IMR-90 (cell line): ENCODE measurements at regions not wholly inside any gene's neighbourhood (a gene's known extent, or its start where the extent isn't known, plus 50 kb on each side); places are given as distances from the start of the nearest gene placed in this dataset.

ENCODE experiments used
- ATAC-seq: fragments of 200-7000 bp; cut with Tn5 transposase; 2 replicates; pipeline ENCODE4 v1.9.1; 2020; ENCODE audit warnings: low read depth, mild to moderate bottlenecking, moderate library complexity
- BruUV-seq: library from RNA; stranded (reverse); fragments of 400-500 nt; replicated peaks from 2 replicates; lab custom pipeline; 2021; lab: Mats Ljungman, UMichigan
- CTCF ChIA-PET: fragments of 300-600 bp; formaldehyde crosslinking; extraction: SDS; loops from one replicate; lab custom pipeline; 2021; ENCODE audit warnings: antibody characterized with exemption; lab: Yijun Ruan, JAX
- POLR2A ChIA-PET: fragments of 300-600 bp; sonication (Branson Sonifier 250); formaldehyde crosslinking; loops from one replicate; lab custom pipeline; 2022; ENCODE audit warnings: antibody characterized with exemption; ENCODE audit not compliant: unreplicated experiment; lab: Charles Lee
- DNase-seq: peaks from one replicate; pipeline ENCODE4 v3.0.0; 2013
- H2AFZ ChIP-seq: replicated peaks from 2 replicates; pipeline ENCODE3; 2013; ENCODE audit warnings: low read length, mild to moderate bottlenecking; ENCODE audit not compliant: poor library complexity
- H2AK5ac ChIP-seq: 2 replicates; pipeline ENCODE4 v1.6.1; 2013; ENCODE audit warnings: low read depth, low read length, inconsistent platforms
- H2AK9ac ChIP-seq: replicated peaks from 2 replicates; pipeline ENCODE3; 2013; ENCODE audit warnings: mild to moderate bottlenecking, low read depth, low read length, moderate library complexity; ENCODE audit not compliant: poor library complexity
- H2BK120ac ChIP-seq: 2 replicates; pipeline ENCODE4 v1.6.1; 2013; ENCODE audit warnings: low read depth, low read length, inconsistent platforms
- H2BK15ac ChIP-seq: 3 replicates; pipeline ENCODE4 v1.6.1; 2013; ENCODE audit warnings: low read depth, low read length, inconsistent platforms
- H2BK20ac ChIP-seq: 2 replicates; pipeline ENCODE4 v1.6.1; 2013; ENCODE audit warnings: low read depth, mild to moderate bottlenecking, inconsistent platforms, low read length, moderate library complexity
- H2BK5ac ChIP-seq: 2 replicates; pipeline ENCODE4 v1.6.1; 2013; ENCODE audit warnings: mild to moderate bottlenecking, low read depth, low read length, inconsistent platforms; ENCODE audit not compliant: poor library complexity, severe bottlenecking
- H3K14ac ChIP-seq: replicated peaks from 2 replicates; pipeline ENCODE4 v1.6.1; 2013; ENCODE audit warnings: low read depth, low read length, inconsistent platforms
- H3K18ac ChIP-seq: 2 replicates; pipeline ENCODE4 v1.6.1; 2013; ENCODE audit warnings: low read depth, low read length, control low read depth
- H3K23ac ChIP-seq: 2 replicates; pipeline ENCODE4 v1.6.1; 2013; ENCODE audit warnings: low read depth, low read length, inconsistent platforms
- H3K27ac ChIP-seq: 2 replicates; pipeline ENCODE4 v1.5.1; 2013; ENCODE audit warnings: mild to moderate bottlenecking, control low read depth, low read length; ENCODE audit not compliant: insufficient read depth
- H3K27me3 ChIP-seq: 2 replicates; pipeline ENCODE4 v1.6.1; 2013; ENCODE audit warnings: low read length; ENCODE audit not compliant: control insufficient read depth, insufficient read depth
- H3K36me3 ChIP-seq: 2 replicates; pipeline ENCODE4 v1.6.1; 2013; ENCODE audit warnings: low read length, mixed read lengths; ENCODE audit not compliant: control insufficient read depth, insufficient read depth
- H3K4ac ChIP-seq: 2 replicates; pipeline ENCODE4 v1.6.1; 2013; ENCODE audit warnings: low read depth, low read length, inconsistent platforms
- H3K4me1 ChIP-seq: 2 replicates; pipeline ENCODE4 v1.6.1; 2013; ENCODE audit warnings: low read length, mixed read lengths; ENCODE audit not compliant: control insufficient read depth, insufficient read depth
- H3K4me2 ChIP-seq: 2 replicates; pipeline ENCODE4 v1.6.1; 2013; ENCODE audit warnings: low read depth, mild to moderate bottlenecking, control low read depth, low read length, moderate library complexity
- H3K4me3 ChIP-seq: 2 replicates; pipeline ENCODE4 v1.5.1; 2013; ENCODE audit warnings: low read depth, mild to moderate bottlenecking, control low read depth, low read length, moderate library complexity; ENCODE audit not compliant: insufficient read depth
- H3K56ac ChIP-seq: 2 replicates; pipeline ENCODE4 v1.6.1; 2013; ENCODE audit warnings: low read length, inconsistent platforms; ENCODE audit not compliant: insufficient read depth; ENCODE audit errors: extremely low read depth
- H3K79me1 ChIP-seq, 2 experiments: 2 replicates each; pipeline ENCODE4 v1.6.1; 2013; ENCODE audit warnings: low read length in 2 of 2, inconsistent platforms in 1 of 2, low read depth in 1 of 2
- H3K9ac ChIP-seq: 2 replicates; pipeline ENCODE4 v1.6.1; 2013; ENCODE audit warnings: low read depth, low read length, control low read depth
- H3K9me1 ChIP-seq: 2 replicates; pipeline ENCODE4 v1.6.1; 2013; ENCODE audit warnings: low read length, inconsistent platforms; ENCODE audit not compliant: insufficient read depth
- H3K9me3 ChIP-seq: 2 replicates; pipeline ENCODE4 v1.6.1; 2013; ENCODE audit warnings: low read length; ENCODE audit not compliant: control insufficient read depth, insufficient read depth
- H4K20me1 ChIP-seq: 2 replicates; pipeline ENCODE4 v1.6.1; 2013; ENCODE audit warnings: low read length, inconsistent platforms; ENCODE audit not compliant: insufficient read depth
- H4K5ac ChIP-seq: 2 replicates; pipeline ENCODE4 v1.6.1; 2013; ENCODE audit warnings: mild to moderate bottlenecking, low read depth, low read length, control low read depth
- H4K8ac ChIP-seq, 2 experiments: 2 replicates each; pipeline ENCODE4 v1.6.1; 2013; ENCODE audit warnings: low read depth in 2 of 2, low read length in 2 of 2, control low read depth in 1 of 2, inconsistent platforms in 1 of 2
- H4K91ac ChIP-seq: 2 replicates; pipeline ENCODE4 v1.6.1; 2013; ENCODE audit warnings: low read depth, low read length, inconsistent platforms; ENCODE audit not compliant: insufficient read depth
- BHLHE40 ChIP-seq: fragments of 150-350 bp; IDR thresholded peaks from 2 replicates; pipeline ENCODE4 v1.6.1; 2016; ENCODE audit warnings: mild to moderate bottlenecking, low read depth, low read length
- CEBPB ChIP-seq: IDR thresholded peaks from 2 replicates; pipeline ENCODE4 v1.6.1; 2012; ENCODE audit warnings: low read depth, low read length, improper control_type of control experiment
- FOS ChIP-seq: fragments of 150-350 bp; IDR thresholded peaks from 2 replicates; pipeline ENCODE4 v1.6.1; 2016; ENCODE audit warnings: low read depth, low read length
- MAFK ChIP-seq: IDR thresholded peaks from 2 replicates; pipeline ENCODE4 v1.6.1; 2012; ENCODE audit warnings: low read depth, low read length, improper control_type of control experiment
- MAZ ChIP-seq: IDR thresholded peaks from 2 replicates; pipeline ENCODE4 v1.6.1; 2012; ENCODE audit warnings: low read depth, mild to moderate bottlenecking, low read length, improper control_type of control experiment, moderate library complexity, borderline replicate concordance
- MXI1 ChIP-seq: IDR thresholded peaks from 2 replicates; pipeline ENCODE4 v1.6.1; 2012; ENCODE audit warnings: low read depth, mild to moderate bottlenecking, low read length, moderate library complexity, borderline replicate concordance
- NFE2L2 ChIP-seq: fragments of 150-350 bp; IDR thresholded peaks from 2 replicates; pipeline ENCODE4 v1.6.1; 2016; ENCODE audit warnings: low read depth, mild to moderate bottlenecking, low read length
- POLR2A ChIP-seq: IDR thresholded peaks from 2 replicates; pipeline ENCODE4 v1.6.1; 2012; ENCODE audit warnings: mild to moderate bottlenecking, low read depth, low read length
- RAD21 ChIP-seq: IDR thresholded peaks from 2 replicates; pipeline ENCODE4 v1.6.1; 2012; ENCODE audit warnings: low read length, improper control_type of control experiment
- RCOR1 ChIP-seq: IDR thresholded peaks from 2 replicates; pipeline ENCODE4 v1.6.1; 2012; ENCODE audit warnings: mild to moderate bottlenecking, low read length, improper control_type of control experiment; ENCODE audit not compliant: insufficient replicate concordance
- RFX5 ChIP-seq: IDR thresholded peaks from 2 replicates; pipeline ENCODE4 v1.8.0; 2012; ENCODE audit warnings: low read depth, mild to moderate bottlenecking, low read length, moderate library complexity
- SMC3 ChIP-seq: fragments of 150-350 bp; IDR thresholded peaks from 2 replicates; pipeline ENCODE4 v1.6.1; 2016; ENCODE audit warnings: low read depth, mild to moderate bottlenecking, antibody characterized with exemption, low read length, moderate library complexity
- WGBS, 2 experiments: methylation state at CpG; one replicate each; pipeline versions ENCODE4 v1.1.5 to v1.1.7; 2013; ENCODE audit warnings: missing lambda C conversion rate in 2 of 2; ENCODE audit not compliant: insufficient read length in 1 of 2; ENCODE audit errors: extremely low coverage in 2 of 2; 5-methylcytosine and 5-hydroxymethylcytosine counted together
- dilution Hi-C: fragments of 300-500 bp; cut with HindIII; formaldehyde crosslinking; loops from one replicate; pipeline ENCODE4 v1.14.3; 2018; ENCODE audit warnings: low sequenced_read_pairs; ENCODE audit not compliant: unreplicated experiment
- in situ Hi-C: fragments of 300-500 bp; cut with MboI; formaldehyde crosslinking; loops from 3 replicates; pipeline ENCODE4 v1.14.3; 2019; ENCODE audit warnings: low sequenced_read_pairs, inconsistent platforms, mixed read lengths
- intact Hi-C: fragments of 100-400 bp; cut with micrococcal nuclease; formaldehyde crosslinking; loops from 2 replicates; pipeline ENCODE4 v1.10.0; 2022
- TF ChIP-seq, protein P1 (sequence below): fragments of 150-350 bp; IDR thresholded peaks from 2 replicates; pipeline ENCODE4 v1.6.1; 2016; ENCODE audit warnings: low read depth, mild to moderate bottlenecking, low read length, moderate library complexity, borderline replicate concordance
- TF ChIP-seq, protein P2 (sequence below): fragments of 150-350 bp; IDR thresholded peaks from 2 replicates; pipeline ENCODE4 v1.6.1; 2017; ENCODE audit warnings: mild to moderate bottlenecking, antibody characterized with exemption, low read length, low read depth
- TF ChIP-seq, protein P3 (sequence below): conservative IDR thresholded peaks from 2 replicates; pipeline ENCODE4 v1.5.1; 2012; ENCODE audit warnings: mild to moderate bottlenecking, low read depth, low read length, improper control_type of control experiment

DNA sequence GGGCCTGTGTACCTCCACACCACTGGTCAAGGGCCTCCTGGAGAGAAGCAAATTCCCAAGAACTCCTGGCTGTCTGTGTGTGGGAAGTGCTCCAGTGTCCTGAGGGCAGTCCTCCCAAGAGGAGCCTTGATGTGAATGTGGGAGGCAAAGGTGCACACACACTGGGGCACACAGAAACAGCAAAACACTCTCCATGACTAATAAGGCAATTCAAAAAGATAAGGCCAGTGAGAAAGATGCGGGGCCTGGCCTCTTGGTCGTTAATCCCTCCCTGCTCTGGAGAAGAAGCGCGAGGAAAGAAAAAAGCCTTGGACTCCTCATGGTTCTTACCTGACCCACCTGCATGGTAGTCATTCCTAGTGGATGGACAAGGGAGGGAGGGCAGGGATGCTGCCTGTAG is 373.2 kb downstream of the SLC4A3 start:
- Histone ChIP-seq H3K36me3 (no peaks in the 10 kb centered on the region), H2BK15ac (peak overlapping the region; percentile 87; the same call in 2 of the 3 replicates), H3K4me1 (peaks cover 10% of the 10 kb centered on the region), H4K20me1 (no peaks in the 10 kb centered on the region), H3K9me3 (0 out of 2 replicates have a peak, but pooled peaks cover 3% of the 10 kb centered on the region), H4K8ac (peak overlapping the region; percentile 35 to 85; a peak in 3 of 4 replicates), H2BK120ac (peak overlapping the region; percentile 91), H3K23ac (no peak overlapping the region), H3K79me1 (no peaks in the 10 kb centered on the region), H2AK9ac (no peak overlapping the region), H3K9me1 (peaks cover 10% of the 10 kb centered on the region; the same call in 1 of the 2 replicates), H3K9ac (no peak overlapping the region), H2AFZ (no peak overlapping the region), H3K27me3 (no peaks in the 10 kb centered on the region), H3K14ac (peak overlapping the region; percentile 86), H3K18ac (peak overlapping the region; percentile 87), H3K4ac (peak overlapping the region; percentile 90), H4K5ac (peak overlapping the region; percentile 1), H3K56ac (no peak overlapping the region), H4K91ac (peak overlapping the region; percentile 94), H2BK20ac (peak overlapping the region; percentile 96), H3K4me3 (no peak overlapping the region), H2AK5ac (peak overlapping the region; percentile 54), H3K27ac (peak overlapping the region; percentile 45; the same call in 1 of the 2 replicates), H3K4me2 (no peak overlapping the region), H2BK5ac (no peak overlapping the region)
- intact Hi-C loops, result loop anchor here (10.0 kb wide), 1 partner anchor 224 kb away; no protein-coding TSS in a partner anchor
- POLR2A ChIA-PET, result no interaction called here
- ATAC-seq (no peak), DNase-seq (no peak)
- in situ Hi-C loops, result no loop called here
- dilution Hi-C loops, result no loop called here
- no TSS peak for BruUV-seq
- TF ChIP-seq NFE2L2, result no peak
- TF ChIP-seq POLR2A, result no peak
- TF ChIP-seq, protein P1, sequence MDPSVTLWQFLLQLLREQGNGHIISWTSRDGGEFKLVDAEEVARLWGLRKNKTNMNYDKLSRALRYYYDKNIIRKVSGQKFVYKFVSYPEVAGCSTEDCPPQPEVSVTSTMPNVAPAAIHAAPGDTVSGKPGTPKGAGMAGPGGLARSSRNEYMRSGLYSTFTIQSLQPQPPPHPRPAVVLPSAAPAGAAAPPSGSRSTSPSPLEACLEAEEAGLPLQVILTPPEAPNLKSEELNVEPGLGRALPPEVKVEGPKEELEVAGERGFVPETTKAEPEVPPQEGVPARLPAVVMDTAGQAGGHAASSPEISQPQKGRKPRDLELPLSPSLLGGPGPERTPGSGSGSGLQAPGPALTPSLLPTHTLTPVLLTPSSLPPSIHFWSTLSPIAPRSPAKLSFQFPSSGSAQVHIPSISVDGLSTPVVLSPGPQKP, result no peak
- TF ChIP-seq BHLHE40, result no peak
- TF ChIP-seq MAZ, result no peak
- no peak for TF ChIP-seq RFX5
- TF ChIP-seq, protein P2, sequence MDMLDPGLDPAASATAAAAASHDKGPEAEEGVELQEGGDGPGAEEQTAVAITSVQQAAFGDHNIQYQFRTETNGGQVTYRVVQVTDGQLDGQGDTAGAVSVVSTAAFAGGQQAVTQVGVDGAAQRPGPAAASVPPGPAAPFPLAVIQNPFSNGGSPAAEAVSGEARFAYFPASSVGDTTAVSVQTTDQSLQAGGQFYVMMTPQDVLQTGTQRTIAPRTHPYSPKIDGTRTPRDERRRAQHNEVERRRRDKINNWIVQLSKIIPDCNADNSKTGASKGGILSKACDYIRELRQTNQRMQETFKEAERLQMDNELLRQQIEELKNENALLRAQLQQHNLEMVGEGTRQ, result no peak
- TF ChIP-seq SMC3, result no peak
- no peak for TF ChIP-seq FOS
- no peak for TF ChIP-seq CEBPB
- TF ChIP-seq MAFK, result no peak
- no peak for TF ChIP-seq MXI1
- TF ChIP-seq, protein P3, sequence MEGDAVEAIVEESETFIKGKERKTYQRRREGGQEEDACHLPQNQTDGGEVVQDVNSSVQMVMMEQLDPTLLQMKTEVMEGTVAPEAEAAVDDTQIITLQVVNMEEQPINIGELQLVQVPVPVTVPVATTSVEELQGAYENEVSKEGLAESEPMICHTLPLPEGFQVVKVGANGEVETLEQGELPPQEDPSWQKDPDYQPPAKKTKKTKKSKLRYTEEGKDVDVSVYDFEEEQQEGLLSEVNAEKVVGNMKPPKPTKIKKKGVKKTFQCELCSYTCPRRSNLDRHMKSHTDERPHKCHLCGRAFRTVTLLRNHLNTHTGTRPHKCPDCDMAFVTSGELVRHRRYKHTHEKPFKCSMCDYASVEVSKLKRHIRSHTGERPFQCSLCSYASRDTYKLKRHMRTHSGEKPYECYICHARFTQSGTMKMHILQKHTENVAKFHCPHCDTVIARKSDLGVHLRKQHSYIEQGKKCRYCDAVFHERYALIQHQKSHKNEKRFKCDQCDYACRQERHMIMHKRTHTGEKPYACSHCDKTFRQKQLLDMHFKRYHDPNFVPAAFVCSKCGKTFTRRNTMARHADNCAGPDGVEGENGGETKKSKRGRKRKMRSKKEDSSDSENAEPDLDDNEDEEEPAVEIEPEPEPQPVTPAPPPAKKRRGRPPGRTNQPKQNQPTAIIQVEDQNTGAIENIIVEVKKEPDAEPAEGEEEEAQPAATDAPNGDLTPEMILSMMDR, result no peak
- no peak for TF ChIP-seq RCOR1
- TF ChIP-seq RAD21, result no peak
- CTCF ChIA-PET, result no interaction called here
- WGBS, 2 experiments, result no CpG with 5 or more reads among the region's 4 CpGs
